ENCODE measurements at regions not wholly inside any gene's neighbourhood (a gene's known extent, or its start where the extent isn't known, plus 50 kb on each side); places are given as distances from the start of the nearest gene placed in this dataset.

GRCh38 chr10:31709028-31709427 lies 219.6 kb downstream of the ARHGAP12 start:
- DNase-seq = no peak

GRCh38 chr10:31708474-31708873 lies 220.2 kb downstream of the ARHGAP12 start:
- DNase-seq = no peak

GRCh38 chr10:31708046-31708445 lies 220.6 kb downstream of the ARHGAP12 start:
- DNase-seq = no peak

GRCh38 chr10:31707093-31708039 lies 221.3 kb downstream of the ARHGAP12 start:
- DNase-seq = no peak

GRCh38 chr10:31706464-31707092 lies 222.1 kb downstream of the ARHGAP12 start:
- no peak for DNase-seq

GRCh38 chr10:31705136-31705535 lies 223.5 kb downstream of the ARHGAP12 start:
- no peak for DNase-seq

GRCh38 chr10:31704195-31704594 lies 224.4 kb downstream of the ARHGAP12 start:
- DNase-seq = no peak

- DNase-seq = no peak
Measured at GRCh38 chr10:31702954-31703353, 225.7 kb downstream of the ARHGAP12 start.

GRCh38 chr10:31702005-31702404 lies 226.6 kb downstream of the ARHGAP12 start:
- DNase-seq = no peak

GRCh38 chr10:31701546-31701945 lies 227.1 kb downstream of the ARHGAP12 start:
- DNase-seq = no peak

GRCh38 chr10:31700181-31700611 lies 228.4 kb downstream of the ARHGAP12 start:
- no peak for DNase-seq

GRCh38 chr10:31698181-31698830 lies 230.3 kb downstream of the ARHGAP12 start:
- no peak for DNase-seq

- DNase-seq = no peak
Measured at GRCh38 chr10:31697271-31698180, 231.1 kb downstream of the ARHGAP12 start.

- DNase-seq = no peak
Measured at GRCh38 chr10:31694929-31695837, 233.4 kb downstream of the ARHGAP12 start.

GRCh38 chr10:31694126-31694685 lies 234.4 kb downstream of the ARHGAP12 start:
- no peak for DNase-seq

- DNase-seq = no peak
Measured at GRCh38 chr10:31693491-31693890, 235.1 kb downstream of the ARHGAP12 start.

- DNase-seq = no peak
Measured at GRCh38 chr10:31689233-31689632, 239.4 kb downstream of the ARHGAP12 start.

GRCh38 chr10:31687663-31688482 lies 240.8 kb downstream of the ARHGAP12 start:
- no peak for DNase-seq

GRCh38 chr10:31686599-31686998 lies 242.0 kb downstream of the ARHGAP12 start:
- DNase-seq = no peak

GRCh38 chr10:31683682-31684081 lies 244.9 kb downstream of the ARHGAP12 start:
- no peak for DNase-seq

Data from T1000 (cell line).